IMR-90 (cell line): ENCODE measurements at regions not wholly inside any gene's neighbourhood (a gene's known extent, or its start where the extent isn't known, plus 50 kb on each side); places are given as distances from the start of the nearest gene placed in this dataset.

Source experiments
- ATAC-seq: fragments of 200-7000 bp; cut with Tn5 transposase; 2 replicates; pipeline ENCODE4 v1.9.1; 2020; ENCODE audit warnings: low read depth, mild to moderate bottlenecking, moderate library complexity
- BruUV-seq: library from RNA; stranded (reverse); fragments of 400-500 nt; replicated peaks from 2 replicates; lab custom pipeline; 2021; lab: Mats Ljungman, UMichigan
- CTCF ChIA-PET: fragments of 300-600 bp; formaldehyde crosslinking; extraction: SDS; loops from one replicate; lab custom pipeline; 2021; ENCODE audit warnings: antibody characterized with exemption; lab: Yijun Ruan, JAX
- POLR2A ChIA-PET: fragments of 300-600 bp; sonication (Branson Sonifier 250); formaldehyde crosslinking; loops from one replicate; lab custom pipeline; 2022; ENCODE audit warnings: antibody characterized with exemption; ENCODE audit not compliant: unreplicated experiment; lab: Charles Lee
- DNase-seq: peaks from one replicate; pipeline ENCODE4 v3.0.0; 2013
- H2AFZ ChIP-seq: replicated peaks from 2 replicates; pipeline ENCODE3; 2013; ENCODE audit warnings: low read length, mild to moderate bottlenecking; ENCODE audit not compliant: poor library complexity
- H2AK5ac ChIP-seq: 2 replicates; pipeline ENCODE4 v1.6.1; 2013; ENCODE audit warnings: low read depth, low read length, inconsistent platforms
- H2AK9ac ChIP-seq: replicated peaks from 2 replicates; pipeline ENCODE3; 2013; ENCODE audit warnings: mild to moderate bottlenecking, low read depth, low read length, moderate library complexity; ENCODE audit not compliant: poor library complexity
- H2BK120ac ChIP-seq: 2 replicates; pipeline ENCODE4 v1.6.1; 2013; ENCODE audit warnings: low read depth, low read length, inconsistent platforms
- H2BK15ac ChIP-seq: 3 replicates; pipeline ENCODE4 v1.6.1; 2013; ENCODE audit warnings: low read depth, low read length, inconsistent platforms
- H2BK20ac ChIP-seq: 2 replicates; pipeline ENCODE4 v1.6.1; 2013; ENCODE audit warnings: low read depth, mild to moderate bottlenecking, inconsistent platforms, low read length, moderate library complexity
- H2BK5ac ChIP-seq: 2 replicates; pipeline ENCODE4 v1.6.1; 2013; ENCODE audit warnings: mild to moderate bottlenecking, low read depth, low read length, inconsistent platforms; ENCODE audit not compliant: poor library complexity, severe bottlenecking
- H3K14ac ChIP-seq: replicated peaks from 2 replicates; pipeline ENCODE4 v1.6.1; 2013; ENCODE audit warnings: low read depth, low read length, inconsistent platforms
- H3K18ac ChIP-seq: 2 replicates; pipeline ENCODE4 v1.6.1; 2013; ENCODE audit warnings: low read depth, low read length, control low read depth
- H3K23ac ChIP-seq: 2 replicates; pipeline ENCODE4 v1.6.1; 2013; ENCODE audit warnings: low read depth, low read length, inconsistent platforms
- H3K27ac ChIP-seq: 2 replicates; pipeline ENCODE4 v1.5.1; 2013; ENCODE audit warnings: mild to moderate bottlenecking, control low read depth, low read length; ENCODE audit not compliant: insufficient read depth
- H3K27me3 ChIP-seq: 2 replicates; pipeline ENCODE4 v1.6.1; 2013; ENCODE audit warnings: low read length; ENCODE audit not compliant: control insufficient read depth, insufficient read depth
- H3K36me3 ChIP-seq: 2 replicates; pipeline ENCODE4 v1.6.1; 2013; ENCODE audit warnings: low read length, mixed read lengths; ENCODE audit not compliant: control insufficient read depth, insufficient read depth
- H3K4ac ChIP-seq: 2 replicates; pipeline ENCODE4 v1.6.1; 2013; ENCODE audit warnings: low read depth, low read length, inconsistent platforms
- H3K4me1 ChIP-seq: 2 replicates; pipeline ENCODE4 v1.6.1; 2013; ENCODE audit warnings: low read length, mixed read lengths; ENCODE audit not compliant: control insufficient read depth, insufficient read depth
- H3K4me2 ChIP-seq: 2 replicates; pipeline ENCODE4 v1.6.1; 2013; ENCODE audit warnings: low read depth, mild to moderate bottlenecking, control low read depth, low read length, moderate library complexity
- H3K4me3 ChIP-seq: 2 replicates; pipeline ENCODE4 v1.5.1; 2013; ENCODE audit warnings: low read depth, mild to moderate bottlenecking, control low read depth, low read length, moderate library complexity; ENCODE audit not compliant: insufficient read depth
- H3K56ac ChIP-seq: 2 replicates; pipeline ENCODE4 v1.6.1; 2013; ENCODE audit warnings: low read length, inconsistent platforms; ENCODE audit not compliant: insufficient read depth; ENCODE audit errors: extremely low read depth
- H3K79me1 ChIP-seq, 2 experiments: 2 replicates each; pipeline ENCODE4 v1.6.1; 2013; ENCODE audit warnings: low read length in 2 of 2, inconsistent platforms in 1 of 2, low read depth in 1 of 2
- H3K9ac ChIP-seq: 2 replicates; pipeline ENCODE4 v1.6.1; 2013; ENCODE audit warnings: low read depth, low read length, control low read depth
- H3K9me1 ChIP-seq: 2 replicates; pipeline ENCODE4 v1.6.1; 2013; ENCODE audit warnings: low read length, inconsistent platforms; ENCODE audit not compliant: insufficient read depth
- H3K9me3 ChIP-seq: 2 replicates; pipeline ENCODE4 v1.6.1; 2013; ENCODE audit warnings: low read length; ENCODE audit not compliant: control insufficient read depth, insufficient read depth
- H4K20me1 ChIP-seq: 2 replicates; pipeline ENCODE4 v1.6.1; 2013; ENCODE audit warnings: low read length, inconsistent platforms; ENCODE audit not compliant: insufficient read depth
- H4K5ac ChIP-seq: 2 replicates; pipeline ENCODE4 v1.6.1; 2013; ENCODE audit warnings: mild to moderate bottlenecking, low read depth, low read length, control low read depth
- H4K8ac ChIP-seq, 2 experiments: 2 replicates each; pipeline ENCODE4 v1.6.1; 2013; ENCODE audit warnings: low read depth in 2 of 2, low read length in 2 of 2, control low read depth in 1 of 2, inconsistent platforms in 1 of 2
- H4K91ac ChIP-seq: 2 replicates; pipeline ENCODE4 v1.6.1; 2013; ENCODE audit warnings: low read depth, low read length, inconsistent platforms; ENCODE audit not compliant: insufficient read depth
- BHLHE40 ChIP-seq: fragments of 150-350 bp; IDR thresholded peaks from 2 replicates; pipeline ENCODE4 v1.6.1; 2016; ENCODE audit warnings: mild to moderate bottlenecking, low read depth, low read length
- CEBPB ChIP-seq: IDR thresholded peaks from 2 replicates; pipeline ENCODE4 v1.6.1; 2012; ENCODE audit warnings: low read depth, low read length, improper control_type of control experiment
- CTCF ChIP-seq: conservative IDR thresholded peaks from 2 replicates; pipeline ENCODE4 v1.5.1; 2012; ENCODE audit warnings: mild to moderate bottlenecking, low read depth, low read length, improper control_type of control experiment
- FOS ChIP-seq: fragments of 150-350 bp; IDR thresholded peaks from 2 replicates; pipeline ENCODE4 v1.6.1; 2016; ENCODE audit warnings: low read depth, low read length
- MXI1 ChIP-seq: IDR thresholded peaks from 2 replicates; pipeline ENCODE4 v1.6.1; 2012; ENCODE audit warnings: low read depth, mild to moderate bottlenecking, low read length, moderate library complexity, borderline replicate concordance
- NFE2L2 ChIP-seq: fragments of 150-350 bp; IDR thresholded peaks from 2 replicates; pipeline ENCODE4 v1.6.1; 2016; ENCODE audit warnings: low read depth, mild to moderate bottlenecking, low read length
- POLR2A ChIP-seq: IDR thresholded peaks from 2 replicates; pipeline ENCODE4 v1.6.1; 2012; ENCODE audit warnings: mild to moderate bottlenecking, low read depth, low read length
- RAD21 ChIP-seq: IDR thresholded peaks from 2 replicates; pipeline ENCODE4 v1.6.1; 2012; ENCODE audit warnings: low read length, improper control_type of control experiment
- RFX5 ChIP-seq: IDR thresholded peaks from 2 replicates; pipeline ENCODE4 v1.8.0; 2012; ENCODE audit warnings: low read depth, mild to moderate bottlenecking, low read length, moderate library complexity
- SMC3 ChIP-seq: fragments of 150-350 bp; IDR thresholded peaks from 2 replicates; pipeline ENCODE4 v1.6.1; 2016; ENCODE audit warnings: low read depth, mild to moderate bottlenecking, antibody characterized with exemption, low read length, moderate library complexity
- WGBS, 2 experiments: methylation state at CpG; one replicate each; pipeline versions ENCODE4 v1.1.5 to v1.1.7; 2013; ENCODE audit warnings: missing lambda C conversion rate in 2 of 2; ENCODE audit not compliant: insufficient read length in 1 of 2; ENCODE audit errors: extremely low coverage in 2 of 2; 5-methylcytosine and 5-hydroxymethylcytosine counted together
- dilution Hi-C: fragments of 300-500 bp; cut with HindIII; formaldehyde crosslinking; loops from one replicate; pipeline ENCODE4 v1.14.3; 2018; ENCODE audit warnings: low sequenced_read_pairs; ENCODE audit not compliant: unreplicated experiment
- in situ Hi-C: fragments of 300-500 bp; cut with MboI; formaldehyde crosslinking; loops from 3 replicates; pipeline ENCODE4 v1.14.3; 2019; ENCODE audit warnings: low sequenced_read_pairs, inconsistent platforms, mixed read lengths
- intact Hi-C: fragments of 100-400 bp; cut with micrococcal nuclease; formaldehyde crosslinking; loops from 2 replicates; pipeline ENCODE4 v1.10.0; 2022
- TF ChIP-seq, protein P1 (sequence below): fragments of 150-350 bp; IDR thresholded peaks from 2 replicates; pipeline ENCODE4 v1.6.1; 2016; ENCODE audit warnings: low read depth, mild to moderate bottlenecking, low read length, moderate library complexity, borderline replicate concordance

GRCh38 chr3:156052115-156052514 is 68.3 kb upstream of the KCNAB1 start:
- Histone ChIP-seq H4K8ac (no peak overlapping the region), H3K4me2 (no peak overlapping the region), H2BK5ac (no peak overlapping the region), H4K5ac (no peak overlapping the region), H3K23ac (no peak overlapping the region), H2AK9ac (no peak overlapping the region), H4K91ac (no peak overlapping the region), H3K27me3 (no peaks in the 10 kb centered on the region), H4K20me1 (no peaks in the 10 kb centered on the region), H3K9me3 (no peaks in the 10 kb centered on the region), H3K27ac (no peak overlapping the region), H3K36me3 (no peaks in the 10 kb centered on the region), H3K9me1 (no peaks in the 10 kb centered on the region), H3K4me3 (no peak overlapping the region), H3K4ac (no peak overlapping the region), H2BK120ac (no peak overlapping the region), H3K56ac (no peak overlapping the region), H2AK5ac (no peak overlapping the region), H3K9ac (no peak overlapping the region), H3K79me1 (no peaks in the 10 kb centered on the region), H3K4me1 (no peaks in the 10 kb centered on the region), H3K18ac (no peak overlapping the region), H2BK15ac (no peak overlapping the region), H2BK20ac (no peak overlapping the region), H3K14ac (no peak overlapping the region), H2AFZ (no peak overlapping the region)
- CTCF ChIA-PET: no interaction called here
- POLR2A ChIA-PET: no interaction called here
- no peak for DNase-seq
- ATAC-seq: no peak
- no TSS peak for BruUV-seq
- intact Hi-C loops (no loop called here), dilution Hi-C loops (no loop called here), in situ Hi-C loops (no loop called here)
- 68% methylated on average over 7 of the region's 9 CpGs; no CpG with 5 or more reads in 1 of the 2 experiments for WGBS, 2 experiments
- no peak for TF ChIP-seq CEBPB
- no peak for TF ChIP-seq BHLHE40
- TF ChIP-seq MXI1: no peak
- TF ChIP-seq, protein P1, sequence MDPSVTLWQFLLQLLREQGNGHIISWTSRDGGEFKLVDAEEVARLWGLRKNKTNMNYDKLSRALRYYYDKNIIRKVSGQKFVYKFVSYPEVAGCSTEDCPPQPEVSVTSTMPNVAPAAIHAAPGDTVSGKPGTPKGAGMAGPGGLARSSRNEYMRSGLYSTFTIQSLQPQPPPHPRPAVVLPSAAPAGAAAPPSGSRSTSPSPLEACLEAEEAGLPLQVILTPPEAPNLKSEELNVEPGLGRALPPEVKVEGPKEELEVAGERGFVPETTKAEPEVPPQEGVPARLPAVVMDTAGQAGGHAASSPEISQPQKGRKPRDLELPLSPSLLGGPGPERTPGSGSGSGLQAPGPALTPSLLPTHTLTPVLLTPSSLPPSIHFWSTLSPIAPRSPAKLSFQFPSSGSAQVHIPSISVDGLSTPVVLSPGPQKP: no peak
- no peak for TF ChIP-seq FOS
- no peak for TF ChIP-seq POLR2A
- TF ChIP-seq RFX5: no peak
- no peak for TF ChIP-seq SMC3
- no peak for TF ChIP-seq RAD21
- TF ChIP-seq NFE2L2: no peak
- no peak for TF ChIP-seq CTCF
